Ishikawa (cell line): ENCODE measurements at regions not wholly inside any gene's neighbourhood (a gene's known extent, or its start where the extent isn't known, plus 50 kb on each side); places are given as distances from the start of the nearest gene placed in this dataset.

Experiments
- CEBPB ChIP-seq: IDR thresholded peaks from 2 replicates; pipeline ENCODE4 v1.6.1; 2012
- CREB1 ChIP-seq: IDR thresholded peaks from 2 replicates; pipeline ENCODE4 v1.6.1; 2012; ENCODE audit warnings: low read depth
- EGR1 ChIP-seq: IDR thresholded peaks from 2 replicates; pipeline ENCODE4 v1.6.1; 2012
- EP300 ChIP-seq: IDR thresholded peaks from 2 replicates; pipeline ENCODE4 v1.6.1; 2012; ENCODE audit warnings: borderline replicate concordance
- FOXM1 ChIP-seq: IDR thresholded peaks from 2 replicates; pipeline ENCODE4 v1.6.1; 2012; ENCODE audit warnings: low read depth, borderline replicate concordance
- MAX ChIP-seq: IDR thresholded peaks from 2 replicates; pipeline ENCODE4 v1.6.1; 2012
- NFIC ChIP-seq: IDR thresholded peaks from 2 replicates; pipeline ENCODE4 v1.6.1; 2012
- RAD21 ChIP-seq: IDR thresholded peaks from 2 replicates; pipeline ENCODE4 v1.6.1; 2012; ENCODE audit warnings: low read depth
- TAF1 ChIP-seq: IDR thresholded peaks from 2 replicates; pipeline ENCODE4 v1.6.1; 2012; ENCODE audit warnings: low read depth, mild to moderate bottlenecking
- TCF12 ChIP-seq: IDR thresholded peaks from 2 replicates; pipeline ENCODE4 v1.6.1; 2012; ENCODE audit warnings: low read depth
- TEAD4 ChIP-seq: IDR thresholded peaks from 2 replicates; pipeline ENCODE4 v1.6.1; 2012
- YY1 ChIP-seq: IDR thresholded peaks from 2 replicates; pipeline ENCODE4 v1.6.1; 2012; ENCODE audit warnings: low read depth
- ZBTB7A ChIP-seq: IDR thresholded peaks from 2 replicates; pipeline ENCODE4 v1.6.1; 2012; ENCODE audit warnings: low read depth
- TF ChIP-seq, protein P1 (sequence below): IDR thresholded peaks from 2 replicates; pipeline ENCODE4 v1.6.1; 2012
- TF ChIP-seq, protein P2 (sequence below): IDR thresholded peaks from 2 replicates; pipeline ENCODE4 v1.6.1; 2012; ENCODE audit warnings: low read depth, mild to moderate bottlenecking

DNA sequence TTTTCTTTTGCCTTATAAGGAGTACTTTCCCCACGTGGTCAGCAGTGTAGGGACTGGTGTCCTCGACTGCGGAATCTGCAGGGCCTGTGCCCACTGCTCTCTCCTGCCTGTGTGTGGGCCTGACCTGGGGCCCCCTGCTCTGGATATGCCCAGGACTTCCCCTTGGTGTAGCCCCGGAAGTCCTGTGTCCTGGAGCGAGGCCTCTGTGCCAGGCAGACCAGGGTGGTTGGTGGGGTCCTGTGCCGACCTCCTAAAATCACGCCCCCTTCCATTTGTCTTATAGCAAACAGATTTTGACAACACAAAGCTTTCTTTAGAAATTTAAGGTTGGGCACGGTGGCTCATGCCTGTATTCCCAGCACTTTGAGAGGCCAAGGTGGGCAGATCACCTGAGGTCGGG lies 64.2 kb downstream of the DLL1 start:
- no peak for TF ChIP-seq TAF1
- TF ChIP-seq TCF12: no peak
- TF ChIP-seq NFIC: no peak
- no peak for TF ChIP-seq TEAD4
- TF ChIP-seq YY1: no peak
- TF ChIP-seq MAX: no peak
- TF ChIP-seq, protein P1, sequence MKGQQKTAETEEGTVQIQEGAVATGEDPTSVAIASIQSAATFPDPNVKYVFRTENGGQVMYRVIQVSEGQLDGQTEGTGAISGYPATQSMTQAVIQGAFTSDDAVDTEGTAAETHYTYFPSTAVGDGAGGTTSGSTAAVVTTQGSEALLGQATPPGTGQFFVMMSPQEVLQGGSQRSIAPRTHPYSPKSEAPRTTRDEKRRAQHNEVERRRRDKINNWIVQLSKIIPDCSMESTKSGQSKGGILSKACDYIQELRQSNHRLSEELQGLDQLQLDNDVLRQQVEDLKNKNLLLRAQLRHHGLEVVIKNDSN: no peak
- no peak for TF ChIP-seq CREB1
- TF ChIP-seq ZBTB7A: no peak
- no peak for TF ChIP-seq EGR1
- TF ChIP-seq, protein P2, sequence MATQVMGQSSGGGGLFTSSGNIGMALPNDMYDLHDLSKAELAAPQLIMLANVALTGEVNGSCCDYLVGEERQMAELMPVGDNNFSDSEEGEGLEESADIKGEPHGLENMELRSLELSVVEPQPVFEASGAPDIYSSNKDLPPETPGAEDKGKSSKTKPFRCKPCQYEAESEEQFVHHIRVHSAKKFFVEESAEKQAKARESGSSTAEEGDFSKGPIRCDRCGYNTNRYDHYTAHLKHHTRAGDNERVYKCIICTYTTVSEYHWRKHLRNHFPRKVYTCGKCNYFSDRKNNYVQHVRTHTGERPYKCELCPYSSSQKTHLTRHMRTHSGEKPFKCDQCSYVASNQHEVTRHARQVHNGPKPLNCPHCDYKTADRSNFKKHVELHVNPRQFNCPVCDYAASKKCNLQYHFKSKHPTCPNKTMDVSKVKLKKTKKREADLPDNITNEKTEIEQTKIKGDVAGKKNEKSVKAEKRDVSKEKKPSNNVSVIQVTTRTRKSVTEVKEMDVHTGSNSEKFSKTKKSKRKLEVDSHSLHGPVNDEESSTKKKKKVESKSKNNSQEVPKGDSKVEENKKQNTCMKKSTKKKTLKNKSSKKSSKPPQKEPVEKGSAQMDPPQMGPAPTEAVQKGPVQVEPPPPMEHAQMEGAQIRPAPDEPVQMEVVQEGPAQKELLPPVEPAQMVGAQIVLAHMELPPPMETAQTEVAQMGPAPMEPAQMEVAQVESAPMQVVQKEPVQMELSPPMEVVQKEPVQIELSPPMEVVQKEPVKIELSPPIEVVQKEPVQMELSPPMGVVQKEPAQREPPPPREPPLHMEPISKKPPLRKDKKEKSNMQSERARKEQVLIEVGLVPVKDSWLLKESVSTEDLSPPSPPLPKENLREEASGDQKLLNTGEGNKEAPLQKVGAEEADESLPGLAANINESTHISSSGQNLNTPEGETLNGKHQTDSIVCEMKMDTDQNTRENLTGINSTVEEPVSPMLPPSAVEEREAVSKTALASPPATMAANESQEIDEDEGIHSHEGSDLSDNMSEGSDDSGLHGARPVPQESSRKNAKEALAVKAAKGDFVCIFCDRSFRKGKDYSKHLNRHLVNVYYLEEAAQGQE: no peak
- no peak for TF ChIP-seq FOXM1
- no peak for TF ChIP-seq EP300
- TF ChIP-seq CEBPB: no peak
- no peak for TF ChIP-seq RAD21

DNA sequence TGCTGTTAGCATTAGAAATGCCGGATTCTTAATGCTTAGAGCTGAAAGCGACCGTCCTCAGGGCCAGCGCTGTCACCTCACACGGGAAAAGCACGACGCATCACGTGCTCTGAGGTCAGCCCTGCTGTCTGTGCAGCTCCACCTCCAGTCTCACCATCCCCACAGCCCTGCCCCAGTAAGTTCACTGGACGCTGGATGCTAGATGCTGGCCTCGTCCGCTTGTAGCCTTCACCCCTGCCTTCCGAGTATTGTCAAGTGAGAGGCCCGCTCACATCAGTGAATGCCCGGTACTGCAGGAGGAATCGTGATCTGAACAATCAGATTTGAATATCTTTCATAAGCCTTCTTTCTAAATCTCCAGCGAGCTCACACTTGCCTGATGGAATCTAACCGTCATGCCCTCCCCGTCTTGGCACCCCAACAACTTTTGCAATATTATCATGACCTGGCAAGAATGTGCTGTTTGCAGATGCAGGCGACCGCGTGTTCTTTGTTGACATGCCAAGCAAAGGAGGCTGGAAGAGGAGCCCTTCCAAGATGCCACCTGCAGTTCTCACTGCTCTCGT lies 64.9 kb downstream of the DLL1 start:
- no peak for TF ChIP-seq RAD21
- TF ChIP-seq, protein P1: no peak
- TF ChIP-seq, protein P2: no peak
- TF ChIP-seq YY1: no peak
- TF ChIP-seq CEBPB: no peak
- TF ChIP-seq EGR1: no peak
- TF ChIP-seq TEAD4: no peak
- no peak for TF ChIP-seq FOXM1
- no peak for TF ChIP-seq CREB1
- no peak for TF ChIP-seq MAX
- no peak for TF ChIP-seq NFIC
- TF ChIP-seq ZBTB7A: no peak
- no peak for TF ChIP-seq TAF1
- TF ChIP-seq EP300: no peak
- TF ChIP-seq TCF12: no peak

GRCh38 chr6:170224694-170225660 lies 65.9 kb downstream of the DLL1 start:
- TF ChIP-seq RAD21 (no peak), EGR1 (no peak), YY1 (no peak), ZBTB7A (no peak), CEBPB (no peak), CREB1 (no peak), FOXM1 (no peak), TEAD4 (no peak), TCF12 (no peak), TAF1 (no peak), EP300 (no peak), NFIC (no peak), MAX (no peak)
- TF ChIP-seq, protein P1: no peak
- TF ChIP-seq, protein P2: no peak
